Chondrocyte (in vitro differentiated cells): ENCODE measurements at regions not wholly inside any gene's neighbourhood (a gene's known extent, or its start where the extent isn't known, plus 50 kb on each side); places are given as distances from the start of the nearest gene placed in this dataset.

ENCODE experiments used
- DNase-seq: peaks from one replicate; pipeline ENCODE4 v3.0.0; 2021; ENCODE audit warnings: mixed read lengths, low spot score
- H3K27ac Mint-ChIP-seq: one replicate; pipeline ENCODE4 v1.8.0; 2021; ENCODE audit warnings: mild to moderate bottlenecking, moderate library complexity, mixed read lengths; ENCODE audit not compliant: unreplicated experiment
- H3K27me3 Mint-ChIP-seq: 2 replicates; pipeline ENCODE4 v1.8.0; 2021; ENCODE audit warnings: low read depth, mixed read lengths
- H3K36me3 Mint-ChIP-seq: 2 replicates; pipeline ENCODE4 v1.8.0; 2021; ENCODE audit warnings: low read depth, mixed read lengths
- H3K4me1 Mint-ChIP-seq: 2 replicates; pipeline ENCODE4 v1.8.0; 2021; ENCODE audit warnings: low read depth, mild to moderate bottlenecking, mixed read lengths
- H3K4me3 Mint-ChIP-seq: one replicate; pipeline ENCODE4 v1.8.0; 2021; ENCODE audit warnings: mild to moderate bottlenecking, moderate library complexity, mixed read lengths; ENCODE audit not compliant: unreplicated experiment
- H3K9me3 Mint-ChIP-seq: 2 replicates; pipeline ENCODE4 v1.8.0; 2021; ENCODE audit warnings: low read depth, mixed read lengths
- CTCF ChIP-seq: fragments of 200-600 bp; sonication (generic); IDR thresholded peaks from 2 replicates; pipeline ENCODE4 v1.5.0; 2021; ENCODE audit warnings: antibody characterized with exemption, mild to moderate bottlenecking, moderate library complexity

GRCh38 chr4:62324215-62324614, 1124.1 kb downstream of the ADGRL3 start:
- Mint-ChIP-seq H3K9me3 (peaks cover 11% of the 10 kb centered on the region), H3K27me3 (no peaks in the 10 kb centered on the region), H3K27ac (no peak overlapping the region), H3K4me1 (no peaks in the 10 kb centered on the region), H3K4me3 (no peak overlapping the region), H3K36me3 (no peaks in the 10 kb centered on the region)
- no peak for DNase-seq
- TF ChIP-seq CTCF: no peak

GRCh38 chr4:62320612-62321011, 1120.5 kb downstream of the ADGRL3 start:
- no peak for DNase-seq
- Mint-ChIP-seq H3K4me3 (no peak overlapping the region), H3K27me3 (no peaks in the 10 kb centered on the region), H3K36me3 (peaks cover 3% of the 10 kb centered on the region), H3K4me1 (no peaks in the 10 kb centered on the region), H3K27ac (no peak overlapping the region), H3K9me3 (peaks cover 16% of the 10 kb centered on the region)
- no peak for TF ChIP-seq CTCF

- H3K4me1 Mint-ChIP-seq: no peaks in the 10 kb centered on the region
- no peak overlapping the region for H3K27ac Mint-ChIP-seq
- peaks cover 34% of the 10 kb centered on the region for H3K9me3 Mint-ChIP-seq
- no peaks in the 10 kb centered on the region for H3K27me3 Mint-ChIP-seq
- no peak for TF ChIP-seq CTCF
- no peak overlapping the region for H3K4me3 Mint-ChIP-seq
- DNase-seq: no peak
- H3K36me3 Mint-ChIP-seq: peaks cover 8% of the 10 kb centered on the region
Observed at GRCh38 chr4:62302710-62303109, 1102.6 kb downstream of the ADGRL3 start.

GRCh38 chr4:62301500-62301899, 1101.4 kb downstream of the ADGRL3 start:
- Mint-ChIP-seq H3K27me3 (no peaks in the 10 kb centered on the region), H3K4me3 (no peak overlapping the region), H3K4me1 (no peaks in the 10 kb centered on the region), H3K27ac (no peak overlapping the region), H3K9me3 (peaks cover 27% of the 10 kb centered on the region), H3K36me3 (peaks cover 8% of the 10 kb centered on the region)
- no peak for TF ChIP-seq CTCF
- DNase-seq: no peak

GRCh38 chr4:62293551-62293950, 1093.4 kb downstream of the ADGRL3 start:
- no peak for TF ChIP-seq CTCF
- no peaks in the 10 kb centered on the region for H3K36me3 Mint-ChIP-seq
- no peak for DNase-seq
- H3K4me1 Mint-ChIP-seq: no peaks in the 10 kb centered on the region
- no peak overlapping the region for H3K4me3 Mint-ChIP-seq
- H3K27me3 Mint-ChIP-seq: no peaks in the 10 kb centered on the region
- no peak overlapping the region for H3K27ac Mint-ChIP-seq
- no peaks in the 10 kb centered on the region for H3K9me3 Mint-ChIP-seq
